ENCODE measurements at regions not wholly inside any gene's neighbourhood (a gene's known extent, or its start where the extent isn't known, plus 50 kb on each side); places are given as distances from the start of the nearest gene placed in this dataset.
"Not testable (repeated sequence)": the region's sequence is repeated elsewhere in the genome, so short reads cannot be mapped to it uniquely, and the experiment has no call there.

GRCh38 chr19:5260381-5260967 is 80.1 kb downstream of the PTPRS start:
- DNase-seq (ENCODE audit: low read depth in 2 of 3, low spot score in 2 of 3) = no peak

DNA sequence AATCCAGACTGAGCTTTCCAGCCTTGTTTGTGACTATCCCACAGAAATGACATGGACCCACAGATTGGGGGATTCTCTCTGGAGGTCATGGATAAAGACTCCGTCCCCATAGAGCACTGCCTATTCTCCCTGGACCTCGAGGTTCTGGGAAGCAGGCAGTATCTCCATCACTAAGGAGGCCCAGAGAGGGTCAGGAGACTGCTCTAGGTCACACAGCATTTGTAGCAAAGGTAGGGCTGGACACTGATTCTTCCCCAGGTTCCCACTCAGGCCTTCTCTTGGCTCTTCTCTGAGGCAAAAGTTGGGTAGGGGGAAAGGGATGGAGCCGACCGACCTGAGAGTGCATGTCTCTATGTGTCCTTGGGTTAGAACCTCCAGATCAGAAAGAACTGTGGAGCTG is 80.9 kb downstream of the PTPRS start:
- DNase-seq (ENCODE audit: low read depth in 2 of 3, low spot score in 2 of 3) = no peak

DNA sequence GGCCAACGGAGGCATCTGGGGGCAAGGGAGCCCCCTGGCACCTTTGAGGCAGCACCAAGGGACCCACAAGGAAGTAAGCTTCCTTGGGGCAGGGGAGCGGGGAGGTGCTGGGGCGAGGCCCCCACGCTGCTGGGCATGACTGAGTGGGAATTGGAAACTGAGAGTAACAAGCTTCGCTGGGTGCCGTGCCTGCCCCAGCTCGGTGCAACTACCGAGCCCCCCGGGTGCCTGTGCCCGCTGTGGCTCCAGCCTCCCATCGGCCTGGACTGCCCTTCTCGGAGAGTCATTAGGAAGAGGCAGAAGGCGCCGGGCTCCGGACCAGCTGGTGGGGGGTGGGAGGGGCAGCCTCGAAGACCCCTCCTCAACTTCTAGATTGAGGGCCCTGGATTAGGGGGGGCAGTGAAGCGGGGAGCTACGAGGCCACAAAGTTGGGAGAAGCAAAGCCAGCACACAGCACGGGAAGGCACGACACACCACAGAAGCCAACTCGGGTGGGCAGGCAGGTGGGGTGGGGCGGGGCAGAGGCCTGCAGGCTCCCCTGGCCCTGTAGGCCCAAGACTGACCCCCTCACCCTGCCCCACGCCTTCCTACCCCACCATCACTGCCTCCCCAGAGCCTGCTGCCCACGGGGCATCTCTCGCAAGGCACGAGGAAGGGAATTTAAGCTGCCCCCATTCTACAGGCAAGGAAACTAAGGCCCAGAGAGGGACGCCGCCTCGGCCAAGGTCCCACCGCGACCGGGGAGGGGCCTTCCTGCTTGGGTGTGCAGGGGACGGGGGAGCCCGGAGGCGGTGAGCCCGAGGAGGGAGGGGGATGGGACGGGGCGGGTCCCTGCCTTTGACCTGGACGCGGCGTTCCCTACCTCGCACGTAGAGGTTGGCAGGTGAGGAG is 83.2 kb downstream of the PTPRS start:
- DNase-seq (ENCODE audit: low read depth in 2 of 3, low spot score in 2 of 3) = no peak

- DNase-seq (ENCODE audit: low read depth in 2 of 3, low spot score in 2 of 3) = no peak
Observed at GRCh38 chr19:5255602-5256231, 84.9 kb downstream of the PTPRS start.

- DNase-seq (ENCODE audit: low read depth in 2 of 3, low spot score in 2 of 3) = no peak
Observed at GRCh38 chr19:5254944-5255343, 85.7 kb downstream of the PTPRS start.

DNA sequence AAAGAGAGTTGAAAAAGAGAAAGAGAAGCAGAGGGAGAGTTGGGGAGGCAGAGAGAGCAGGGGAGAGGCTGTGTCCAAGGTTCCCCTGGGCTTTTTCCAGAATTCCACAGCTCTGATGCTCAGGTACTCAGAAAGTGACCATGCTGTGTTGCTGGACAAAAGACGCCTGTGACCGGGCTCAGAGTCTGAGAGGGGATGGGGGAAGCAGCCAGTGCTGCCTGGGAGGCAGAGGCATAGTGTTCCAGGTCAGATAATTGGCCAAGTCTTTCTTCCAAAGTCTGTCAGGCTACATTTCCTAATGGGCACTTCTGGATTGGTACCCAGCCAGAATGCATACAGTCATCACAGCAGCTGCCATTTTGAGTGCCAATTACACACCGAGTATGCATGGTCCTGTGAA is 86.1 kb downstream of the PTPRS start:
- DNase-seq (ENCODE audit: low read depth in 2 of 3, low spot score in 2 of 3) = no peak

DNA sequence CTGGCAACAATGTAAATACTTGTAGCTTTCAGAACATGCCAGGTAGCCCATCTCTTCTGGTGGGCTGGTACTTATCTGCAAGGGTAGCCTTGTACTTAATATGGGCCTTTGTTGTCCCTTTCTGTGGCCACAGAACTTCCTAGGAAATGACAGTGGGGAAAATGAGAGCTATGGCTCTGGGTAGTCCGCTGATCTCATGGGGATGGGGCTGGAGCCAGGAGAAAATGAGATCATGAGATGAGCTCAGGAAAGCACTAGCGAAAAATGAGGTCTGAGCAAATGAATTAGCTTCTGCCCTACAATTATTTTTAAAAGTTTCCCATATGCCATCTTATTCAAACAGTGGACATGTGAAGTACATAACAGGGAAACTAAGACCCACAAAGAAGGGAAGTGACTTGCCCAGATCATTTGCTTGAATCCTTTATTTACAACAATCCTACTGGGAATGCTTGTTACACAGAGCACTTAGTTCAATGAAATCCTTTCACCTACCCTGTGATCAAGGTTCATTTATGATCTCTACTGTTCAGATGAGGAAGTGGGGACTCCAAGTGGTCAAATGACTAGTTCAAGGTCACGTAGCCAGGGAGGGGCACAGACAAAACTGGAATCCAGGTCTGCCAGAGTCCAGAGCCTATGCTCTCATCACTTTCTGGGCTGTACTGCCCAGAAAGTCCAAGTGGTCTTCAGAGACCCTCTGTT is 87.1 kb downstream of the PTPRS start:
- no peak for DNase-seq (ENCODE audit: low read depth in 2 of 3, low spot score in 2 of 3)

- DNase-seq (ENCODE audit: low read depth in 2 of 3, low spot score in 2 of 3) = no peak
Observed at GRCh38 chr19:5251096-5252065, 89.2 kb downstream of the PTPRS start.

DNA sequence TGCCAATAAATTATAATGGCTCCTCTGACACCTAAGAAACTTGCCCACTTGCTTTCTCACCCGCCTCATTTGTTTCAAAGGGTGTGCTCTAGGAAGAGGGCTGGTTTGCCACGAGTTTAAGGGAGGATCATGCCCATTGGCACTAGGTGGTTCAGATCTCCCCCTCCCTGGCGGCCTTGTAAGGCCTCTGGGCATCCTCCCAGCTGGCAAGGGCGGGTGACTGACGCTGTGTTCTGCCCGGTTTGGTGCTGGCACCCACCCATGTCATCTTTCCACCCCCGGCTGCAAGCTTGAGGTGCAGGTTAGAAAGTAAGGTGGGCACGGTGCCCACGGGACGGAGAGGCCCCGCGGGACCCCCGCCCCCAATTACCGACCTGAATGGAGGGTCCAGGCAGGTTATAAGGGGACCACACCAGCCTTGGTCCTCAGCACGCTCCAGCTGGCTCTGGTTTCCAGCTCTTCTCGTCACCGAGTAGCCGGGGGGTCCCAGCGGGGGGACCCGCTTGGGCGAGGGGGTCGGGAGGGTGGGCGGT is 90.4 kb downstream of the PTPRS start:
- DNase-seq (ENCODE audit: low read depth in 2 of 3, low spot score in 2 of 3) = no peak

GRCh38 chr19:5249526-5249925 is 91.1 kb downstream of the PTPRS start:
- no peak for DNase-seq (ENCODE audit: low read depth in 2 of 3, low spot score in 2 of 3)

DNA sequence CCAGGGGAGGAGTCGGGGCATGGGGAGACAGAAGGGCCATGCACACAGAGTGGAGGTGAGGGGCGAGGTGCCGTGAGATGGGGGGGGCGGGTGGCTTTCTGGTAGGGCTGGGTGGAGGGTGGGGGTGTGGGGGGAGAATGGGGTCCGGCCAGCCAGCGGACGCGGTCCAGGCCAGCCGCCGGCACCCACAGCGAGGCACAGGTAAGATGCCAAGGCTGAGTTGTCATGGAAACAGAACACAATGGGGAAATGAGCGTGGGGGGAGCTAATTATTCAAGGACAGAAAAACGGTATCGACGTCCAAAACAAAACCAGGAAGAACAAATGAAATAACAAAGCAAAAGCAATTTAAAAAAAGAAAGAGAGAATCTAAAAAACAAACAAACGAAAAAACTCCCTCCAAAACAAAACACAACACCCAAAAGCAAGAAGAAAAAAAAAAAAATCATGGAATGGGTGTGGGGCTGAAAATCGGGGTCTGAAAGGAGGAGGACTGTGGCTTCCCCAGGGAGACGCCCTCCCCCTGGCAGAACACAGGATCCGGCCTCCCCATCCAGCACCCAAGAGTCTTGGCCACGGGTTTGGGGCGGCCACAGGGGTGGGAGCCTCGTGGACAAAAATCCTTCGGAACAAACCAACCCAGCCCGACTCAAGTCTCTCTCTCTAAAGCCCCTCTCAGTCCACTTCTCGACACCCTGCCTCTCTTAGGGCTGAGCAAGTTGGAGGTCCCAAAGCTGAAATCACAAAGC is 92.5 kb downstream of the PTPRS start:
- no peak for DNase-seq (ENCODE audit: low read depth in 2 of 3, low spot score in 2 of 3)

- no peak for DNase-seq (ENCODE audit: low read depth in 2 of 3, low spot score in 2 of 3)
Observed at GRCh38 chr19:5246554-5247155, 94.0 kb downstream of the PTPRS start.

DNA sequence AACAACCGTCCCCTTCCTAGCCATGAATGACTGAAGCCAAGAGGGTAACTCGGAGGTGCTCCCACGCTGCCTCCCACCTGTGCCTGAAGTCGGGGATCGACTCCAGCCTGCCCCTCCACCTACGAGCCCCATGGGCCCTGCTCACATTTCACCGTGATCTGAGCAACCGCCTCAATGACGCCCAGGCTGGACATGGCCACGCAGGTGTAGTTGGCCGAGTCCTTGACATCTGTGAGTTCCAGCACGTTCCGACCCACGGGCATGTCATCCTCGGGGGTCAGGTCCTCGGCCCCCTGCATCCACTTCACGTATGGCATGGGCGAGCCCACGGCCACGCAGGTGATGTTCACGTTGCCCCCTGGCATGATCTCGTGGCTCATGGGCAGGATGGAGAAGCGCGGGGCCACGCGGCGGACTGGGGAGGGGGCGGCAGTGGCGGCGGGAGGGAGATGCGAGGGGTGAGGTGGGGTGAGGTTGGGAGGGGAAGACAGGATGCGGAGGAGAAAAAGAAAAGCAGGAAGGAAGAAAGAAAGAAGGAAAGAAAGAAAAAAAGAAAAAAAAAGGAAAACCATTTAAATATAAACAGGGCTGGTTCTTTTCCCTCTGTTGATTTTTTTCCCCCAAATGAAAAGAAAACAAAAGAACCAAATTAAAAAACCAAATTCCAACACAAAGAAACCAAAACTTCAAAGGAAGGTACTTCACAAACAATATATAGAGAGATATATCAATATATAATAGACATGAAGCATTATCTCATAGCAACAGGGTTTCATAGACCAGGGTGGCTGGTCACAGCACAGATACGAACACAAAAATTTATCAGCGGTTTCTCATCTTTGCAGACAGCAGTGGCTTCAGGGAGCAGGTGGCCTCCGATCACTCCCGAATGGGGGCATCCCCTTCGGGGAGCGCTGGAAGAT is 94.7 kb downstream of the PTPRS start:
- DNase-seq (ENCODE audit: low read depth in 2 of 3, low spot score in 2 of 3) = no peak

GRCh38 chr19:5244351-5244750 is 96.3 kb downstream of the PTPRS start:
- no peak for DNase-seq (ENCODE audit: low read depth in 2 of 3, low spot score in 2 of 3)

DNA sequence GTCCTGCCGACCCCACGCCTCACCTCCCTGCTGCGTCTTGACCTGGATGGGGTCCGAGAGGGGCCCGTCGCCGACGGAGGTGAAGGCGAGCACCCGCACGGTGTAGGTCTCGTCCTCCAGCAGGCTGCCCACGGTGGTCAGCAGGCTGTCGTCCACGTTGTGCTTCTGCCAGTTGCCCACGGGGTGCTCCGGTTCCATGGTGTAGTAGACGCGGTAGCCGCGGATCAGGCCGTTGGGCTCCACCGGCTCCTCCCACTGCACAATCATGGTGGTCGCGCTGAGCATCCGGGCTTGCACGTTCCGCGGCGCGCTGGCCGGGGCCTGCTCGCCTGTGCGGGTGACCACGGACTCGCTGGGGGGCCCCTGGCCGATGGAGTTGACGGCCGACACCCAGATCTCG is 96.7 kb downstream of the PTPRS start:
- no peak for DNase-seq (ENCODE audit: low read depth in 2 of 3, low spot score in 2 of 3)

- not testable (repeated sequence) for DNase-seq (ENCODE audit: low read depth in 2 of 3, low spot score in 2 of 3)
Observed at GRCh38 chr19:5241896-5242295, 98.7 kb downstream of the PTPRS start.

DNA sequence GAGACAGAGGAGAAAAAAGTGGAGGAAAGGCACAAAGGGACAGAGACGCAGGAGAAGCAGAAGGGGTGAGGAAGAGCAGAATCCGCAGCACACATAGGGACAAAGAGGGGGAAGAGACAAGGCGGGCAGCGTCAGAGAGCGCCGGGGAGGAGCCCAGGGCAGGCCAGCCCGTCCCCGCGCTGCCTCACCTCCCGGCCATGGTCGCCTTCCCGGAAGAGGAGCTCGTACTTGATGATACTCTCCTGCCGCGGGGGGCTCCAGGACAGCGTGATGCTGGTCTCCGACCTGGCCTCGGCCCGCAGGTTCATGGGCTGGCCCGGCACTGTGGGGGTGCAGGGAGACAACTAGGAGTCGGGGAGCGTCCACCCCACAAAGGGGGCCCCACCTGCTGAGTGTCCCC is 100.6 kb downstream of the PTPRS start:
- DNase-seq (ENCODE audit: low read depth in 2 of 3, low spot score in 2 of 3) = no peak

GRCh38 chr19:5238700-5239099 is 101.9 kb downstream of the PTPRS start:
- no peak for DNase-seq (ENCODE audit: low read depth in 2 of 3, low spot score in 2 of 3)
